ENCODE measurements at regions not wholly inside any gene's neighbourhood (a gene's known extent, or its start where the extent isn't known, plus 50 kb on each side); places are given as distances from the start of the nearest gene placed in this dataset.

DNA sequence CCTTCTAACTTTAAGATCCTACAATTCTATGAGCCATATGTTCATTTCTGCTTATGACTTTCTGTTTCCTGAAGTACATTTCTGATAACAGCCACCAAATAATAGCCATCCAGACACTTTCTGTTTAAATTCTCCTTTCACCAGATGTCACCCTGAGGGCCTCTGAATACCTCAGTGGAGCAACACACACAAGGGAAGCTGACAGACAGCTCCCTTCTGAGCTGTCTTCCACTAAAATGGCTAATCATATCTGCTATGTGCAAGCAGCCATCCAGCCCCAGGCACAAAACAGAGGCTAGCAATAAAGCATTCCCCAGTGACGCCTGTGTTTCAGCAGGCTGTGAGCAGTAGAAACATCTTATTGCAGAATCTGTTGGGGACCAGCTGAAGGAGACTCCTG is 666.6 kb upstream of the UBE2E2 start (continued):
- TF ChIP-seq ZNF445 (CRISPR knock-in tag; IDR thresholded peaks at IDR 0.05; ENCODE audit: low read depth), result no peak
- no peak for TF ChIP-seq PHB (CRISPR knock-in tag; IDR thresholded peaks at IDR 0.05)
- no peak for TF ChIP-seq POLR2A (conservative IDR thresholded peaks at IDR 0.05)
- no peak for TF ChIP-seq ZFP36 (IDR thresholded peaks at IDR 0.05; ENCODE audit: low read depth, low read length, partially characterized antibody)

DNA sequence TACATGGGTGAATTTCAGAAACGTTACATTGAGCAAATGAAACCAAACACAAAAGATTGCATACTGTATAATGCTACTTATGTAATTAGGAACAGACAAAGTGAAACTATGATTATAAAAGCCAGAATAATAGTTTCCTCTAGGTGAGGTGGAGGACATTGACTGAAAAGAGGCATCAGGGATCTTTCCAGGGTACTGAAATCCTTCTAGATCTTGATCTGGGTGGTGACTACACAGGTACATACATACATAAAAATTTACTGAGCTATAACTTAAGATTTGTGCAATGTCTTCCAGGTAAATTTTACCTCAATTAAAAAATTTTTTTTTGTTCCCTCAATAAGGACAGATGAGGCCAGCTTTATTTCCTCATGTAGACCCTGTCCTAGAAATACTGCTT is 665.6 kb upstream of the UBE2E2 start:
- FAIRE-seq, result no peak
- H3K4me3 ChIP-seq, result no peak overlapping the region
- ChIA-PET CTCF (ENCODE audit: low intra/inter-chr PET ratio) (no interaction called here), POLR2A (no interaction called here)
- 0% methylated on average over 1 of the region's 1 CpG for WGBS (ENCODE audit: insufficient coverage, low coverage, missing lambda C conversion rate)
- H2AFZ ChIP-seq (ENCODE audit: low read depth, low read length), result no peak overlapping the region
- TF ChIP-seq SNIP1 (IDR thresholded peaks at IDR 0.05; ENCODE audit: low read depth) (no peak), NCOA2 (IDR thresholded peaks at IDR 0.05; ENCODE audit: partially characterized antibody in 2 of 2) (no peak), GTF2E2 (tag; IDR thresholded peaks at IDR 0.05) (no peak), ZNF586 (CRISPR knock-in tag; conservative IDR thresholded peaks at IDR 0.05) (no peak), UBTF (IDR thresholded peaks at IDR 0.05; ENCODE audit: borderline replicate concordance in 1 of 2, low read depth in 2 of 2, low read length in 2 of 2) (no peak), MTA3 (IDR thresholded peaks at IDR 0.05; ENCODE audit: borderline replicate concordance) (no peak), ZNF717 (CRISPR knock-in tag; IDR thresholded peaks at IDR 0.05) (no peak)
- no peak overlapping the region for H3K27ac ChIP-seq (ENCODE audit: extremely low read depth, low read depth, low read length)
- no TSS peak for BruUV-seq (replicated peaks)
- H3K9me3 ChIP-seq (replicated peaks; ENCODE audit: control insufficient read depth, insufficient read depth, low read depth, low read length), result 0 out of 2 replicates have a peak, but pooled peaks cover 4% of the 10 kb centered on the region
- H3K79me2 ChIP-seq (ENCODE audit: control insufficient read depth, insufficient read depth, low read length), result no peaks in the 10 kb centered on the region
- no peak for DNase-seq (ENCODE audit: extremely low read depth in 1 of 4, low spot score in 3 of 4)
- no peaks in the 10 kb centered on the region for H3K27me3 ChIP-seq (ENCODE audit: control insufficient read depth in 2 of 2, insufficient read depth in 2 of 2, low read length in 2 of 2)
- H3K36me3 ChIP-seq (ENCODE audit: control insufficient read depth, insufficient read depth, low read length), result no peaks in the 10 kb centered on the region
- H3K9me1 ChIP-seq (ENCODE audit: control insufficient read depth, insufficient read depth, low read length), result no peaks in the 10 kb centered on the region
- in situ Hi-C loops (cut with MboI) (no loop called here), intact Hi-C loops (cut with micrococcal nuclease) (no loop called here)
- ATAC-seq, result no peak
- no peaks in the 10 kb centered on the region for H4K20me1 ChIP-seq (replicated peaks; ENCODE audit: control insufficient read depth, insufficient read depth, low read length)
- H3K4me1 ChIP-seq (replicated peaks in 1 of 2; ENCODE audit: control insufficient read depth in 2 of 2, insufficient read depth in 2 of 2, low read length in 2 of 2), result no peaks in the 10 kb centered on the region
- no peak overlapping the region for H3K4me2 ChIP-seq (ENCODE audit: insufficient read depth, low read length)
- H3K9ac ChIP-seq (ENCODE audit: insufficient read depth in 1 of 2, low read depth in 2 of 2, low read length in 2 of 2), result no peak overlapping the region
